Fibroblast of lung (primary cell): ENCODE measurements at regions not wholly inside any gene's neighbourhood (a gene's known extent, or its start where the extent isn't known, plus 50 kb on each side); places are given as distances from the start of the nearest gene placed in this dataset.

Source experiments
- DNase-seq, 2 donors: peaks; one replicate each; pipeline versions ENCODE4 v3.0.0 to v3.0.0-alpha.2; 2010; ENCODE audit warnings: low read depth in 2 of 2
- H2AFZ ChIP-seq: 2 replicates; pipeline ENCODE4 v1.5.1; 2012; ENCODE audit warnings: low read length, control low read depth, inconsistent platforms
- H3K27ac ChIP-seq: 2 replicates; pipeline ENCODE4 v1.5.1; 2011; ENCODE audit warnings: low read length, control low read depth; ENCODE audit not compliant: insufficient read depth
- H3K27me3 ChIP-seq: 2 replicates; pipeline ENCODE4 v1.5.1; 2011; ENCODE audit warnings: mild to moderate bottlenecking, low read length; ENCODE audit not compliant: control insufficient read depth, insufficient read depth
- H3K36me3 ChIP-seq: 2 replicates; pipeline ENCODE4 v1.5.1; 2011; ENCODE audit warnings: low read length; ENCODE audit not compliant: control insufficient read depth, insufficient read depth
- H3K4me1 ChIP-seq: 2 replicates; pipeline ENCODE4 v1.5.1; 2011; ENCODE audit warnings: low read length; ENCODE audit not compliant: control insufficient read depth, insufficient read depth; ENCODE audit errors: extremely low read depth
- H3K4me2 ChIP-seq: 2 replicates; pipeline ENCODE4 v1.5.1; 2011; ENCODE audit warnings: low read length, control low read depth; ENCODE audit not compliant: insufficient read depth; ENCODE audit errors: extremely low read depth
- H3K4me3 ChIP-seq, 4 experiments: fragments of 200-600 bp in 1 of 4; sonication (generic) in 1 of 4; replicated peaks in 1 of 4; 2 replicates each; pipeline ENCODE4 v1.5.1; 2011 to 2016; ENCODE audit warnings: low read length in 4 of 4, low read depth in 3 of 4, mild to moderate bottlenecking in 3 of 4, control low read depth in 2 of 4, inconsistent platforms in 1 of 4, mixed read lengths in 1 of 4; ENCODE audit not compliant: insufficient read depth in 1 of 4; ENCODE audit errors: control extremely low read depth in 1 of 4
- H3K79me2 ChIP-seq: 2 replicates; pipeline ENCODE4 v1.5.1; 2012; ENCODE audit warnings: mild to moderate bottlenecking, low read length, inconsistent platforms; ENCODE audit not compliant: control insufficient read depth, insufficient read depth
- H3K9ac ChIP-seq: 2 replicates; pipeline ENCODE4 v1.5.1; 2011; ENCODE audit warnings: mild to moderate bottlenecking, low read length, control low read depth; ENCODE audit not compliant: insufficient read depth
- H3K9me3 ChIP-seq: 2 replicates; pipeline ENCODE4 v1.5.1; 2012; ENCODE audit warnings: low read depth, low read length; ENCODE audit not compliant: control insufficient read depth, insufficient read depth
- H4K20me1 ChIP-seq: 2 replicates; pipeline ENCODE4 v1.5.1; 2011; ENCODE audit warnings: low read length; ENCODE audit not compliant: control insufficient read depth, insufficient read depth; ENCODE audit errors: extremely low read depth
- EZH2 ChIP-seq: IDR thresholded peaks from 2 replicates; pipeline ENCODE4 v1.5.1; 2012; ENCODE audit warnings: low read length, control low read depth, mild to moderate bottlenecking; ENCODE audit errors: missing control alignments
- TF ChIP-seq, protein P1 (sequence below), 2 donors: IDR thresholded peaks in 1 of 2; conservative IDR thresholded peaks in 1 of 2; 1 replicate in 1 of 2; 2 replicates in 1 of 2; pipeline ENCODE4 v1.5.1; 2011 to 2012; ENCODE audit warnings: low read length in 2 of 2, control low read depth in 1 of 2, inconsistent platforms in 1 of 2, low read depth in 1 of 2, mild to moderate bottlenecking in 1 of 2

GRCh38 chr13:108495646-108496361, 133.6 kb upstream of the MYO16 start:
- H3K27ac ChIP-seq = no peak overlapping the region
- H3K4me1 ChIP-seq = no peaks in the 10 kb centered on the region
- H4K20me1 ChIP-seq = no peaks in the 10 kb centered on the region
- no peaks in the 10 kb centered on the region for H3K79me2 ChIP-seq
- peaks cover 3% of the 10 kb centered on the region for H3K27me3 ChIP-seq
- DNase-seq = peak; percentile 16 to 18
- no peaks in the 10 kb centered on the region for H3K36me3 ChIP-seq
- TF ChIP-seq, protein P1, sequence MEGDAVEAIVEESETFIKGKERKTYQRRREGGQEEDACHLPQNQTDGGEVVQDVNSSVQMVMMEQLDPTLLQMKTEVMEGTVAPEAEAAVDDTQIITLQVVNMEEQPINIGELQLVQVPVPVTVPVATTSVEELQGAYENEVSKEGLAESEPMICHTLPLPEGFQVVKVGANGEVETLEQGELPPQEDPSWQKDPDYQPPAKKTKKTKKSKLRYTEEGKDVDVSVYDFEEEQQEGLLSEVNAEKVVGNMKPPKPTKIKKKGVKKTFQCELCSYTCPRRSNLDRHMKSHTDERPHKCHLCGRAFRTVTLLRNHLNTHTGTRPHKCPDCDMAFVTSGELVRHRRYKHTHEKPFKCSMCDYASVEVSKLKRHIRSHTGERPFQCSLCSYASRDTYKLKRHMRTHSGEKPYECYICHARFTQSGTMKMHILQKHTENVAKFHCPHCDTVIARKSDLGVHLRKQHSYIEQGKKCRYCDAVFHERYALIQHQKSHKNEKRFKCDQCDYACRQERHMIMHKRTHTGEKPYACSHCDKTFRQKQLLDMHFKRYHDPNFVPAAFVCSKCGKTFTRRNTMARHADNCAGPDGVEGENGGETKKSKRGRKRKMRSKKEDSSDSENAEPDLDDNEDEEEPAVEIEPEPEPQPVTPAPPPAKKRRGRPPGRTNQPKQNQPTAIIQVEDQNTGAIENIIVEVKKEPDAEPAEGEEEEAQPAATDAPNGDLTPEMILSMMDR (conservative IDR thresholded peaks at IDR 0.05 in 1 of 2, IDR thresholded peaks at IDR 0.05 in 1 of 2; ENCODE audit: low read depth in 1 of 2, low read length in 2 of 2) = no peak
- peak; percentile 52 for TF ChIP-seq EZH2
- no peaks in the 10 kb centered on the region for H3K9me3 ChIP-seq
- peak overlapping the region; percentile 25 for H3K4me2 ChIP-seq
- no peak overlapping the region for H3K9ac ChIP-seq
- peak overlapping the region in 2 of 4 experiments; percentile 14 to 56 for H3K4me3 ChIP-seq
- H2AFZ ChIP-seq = no peak overlapping the region

DNA sequence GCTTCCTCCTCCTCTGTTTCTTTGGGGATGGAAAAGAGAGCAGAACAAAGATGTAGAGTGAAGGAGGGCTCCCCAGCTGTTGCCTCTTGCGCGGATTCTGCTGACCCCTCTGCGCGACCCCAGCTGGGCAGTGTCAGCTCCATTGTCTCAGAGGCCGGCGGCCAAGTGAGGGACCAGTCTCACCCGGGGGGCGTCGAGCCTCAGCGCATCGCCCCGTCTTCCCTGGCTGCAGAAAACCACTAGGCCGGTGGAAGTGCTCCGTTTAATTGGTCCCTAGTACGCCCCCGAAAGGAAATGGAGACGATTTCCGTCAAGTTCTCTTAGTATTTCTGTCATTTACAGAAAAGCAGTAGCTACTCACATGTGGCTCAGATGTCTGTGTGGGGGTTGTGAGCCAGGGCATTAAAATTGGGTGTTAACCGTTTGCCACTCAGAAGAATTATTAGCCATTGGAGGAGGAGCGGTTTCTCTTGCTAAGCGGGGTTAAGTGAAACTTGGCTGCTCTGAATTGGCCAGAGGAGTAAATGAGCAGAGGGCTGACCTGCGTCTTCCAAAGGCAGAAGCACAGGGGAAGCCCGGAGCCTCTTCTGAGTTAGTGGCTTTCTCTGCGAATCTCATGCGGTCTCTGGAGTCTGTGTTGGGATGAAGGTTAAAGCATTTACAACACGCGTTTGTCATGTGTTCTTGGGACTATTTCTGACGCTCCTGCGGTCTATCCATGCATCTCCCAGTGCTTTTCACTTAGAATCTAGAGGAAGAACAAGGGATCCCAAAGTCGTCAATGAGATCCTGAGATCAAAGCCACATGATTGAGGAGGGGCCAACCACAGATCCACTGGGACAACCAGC, 132.8 kb upstream of the MYO16 start:
- Histone ChIP-seq H3K4me2 (peak overlapping the region; percentile 51), H3K27ac (no peak overlapping the region), H3K9ac (no peak overlapping the region), H3K4me3 (peak overlapping the region in 2 of 4 experiments; percentile 14 to 56), H3K36me3 (no peaks in the 10 kb centered on the region), H3K9me3 (no peaks in the 10 kb centered on the region), H3K79me2 (no peaks in the 10 kb centered on the region), H3K27me3 (peaks cover 3% of the 10 kb centered on the region), H2AFZ (no peak overlapping the region), H4K20me1 (no peaks in the 10 kb centered on the region), H3K4me1 (no peaks in the 10 kb centered on the region)
- TF ChIP-seq, protein P1 (conservative IDR thresholded peaks at IDR 0.05 in 1 of 2, IDR thresholded peaks at IDR 0.05 in 1 of 2; ENCODE audit: low read depth in 1 of 2, low read length in 2 of 2) = no peak
- TF ChIP-seq EZH2 = no peak
- peak; percentile 12 to 16 for DNase-seq

GRCh38 chr13:108500711-108501110, 128.7 kb upstream of the MYO16 start:
- no peak for DNase-seq
- Histone ChIP-seq H3K4me3 (no peak overlapping the region), H3K27me3 (no peaks in the 10 kb centered on the region)

More at GRCh38 chr13:108500711-108501110, 128.7 kb upstream of the MYO16 start:
- Histone ChIP-seq H3K36me3 (no peaks in the 10 kb centered on the region), H3K27ac (no peak overlapping the region), H2AFZ (no peak overlapping the region), H3K4me2 (no peak overlapping the region), H3K4me1 (no peaks in the 10 kb centered on the region), H3K9ac (no peak overlapping the region), H4K20me1 (no peaks in the 10 kb centered on the region), H3K79me2 (no peaks in the 10 kb centered on the region), H3K9me3 (no peaks in the 10 kb centered on the region)
- TF ChIP-seq, protein P1 (conservative IDR thresholded peaks at IDR 0.05 in 1 of 2, IDR thresholded peaks at IDR 0.05 in 1 of 2; ENCODE audit: low read depth in 1 of 2, low read length in 2 of 2) = no peak
- TF ChIP-seq EZH2 = no peak
